GM19351 (cell line): ENCODE measurements at regions not wholly inside any gene's neighbourhood (a gene's known extent, or its start where the extent isn't known, plus 50 kb on each side); places are given as distances from the start of the nearest gene placed in this dataset.
"Not testable (repeated sequence)": the region's sequence is repeated elsewhere in the genome, so short reads cannot be mapped to it uniquely, and the experiment has no call there.

Source experiments
- ATAC-seq: cut with Tn5 transposase; IDR thresholded peaks from one replicate; pipeline ENCODE4 v1.9.1; 2021; ENCODE audit warnings: mild to moderate bottlenecking, moderate library complexity; ENCODE audit not compliant: unreplicated experiment

DNA sequence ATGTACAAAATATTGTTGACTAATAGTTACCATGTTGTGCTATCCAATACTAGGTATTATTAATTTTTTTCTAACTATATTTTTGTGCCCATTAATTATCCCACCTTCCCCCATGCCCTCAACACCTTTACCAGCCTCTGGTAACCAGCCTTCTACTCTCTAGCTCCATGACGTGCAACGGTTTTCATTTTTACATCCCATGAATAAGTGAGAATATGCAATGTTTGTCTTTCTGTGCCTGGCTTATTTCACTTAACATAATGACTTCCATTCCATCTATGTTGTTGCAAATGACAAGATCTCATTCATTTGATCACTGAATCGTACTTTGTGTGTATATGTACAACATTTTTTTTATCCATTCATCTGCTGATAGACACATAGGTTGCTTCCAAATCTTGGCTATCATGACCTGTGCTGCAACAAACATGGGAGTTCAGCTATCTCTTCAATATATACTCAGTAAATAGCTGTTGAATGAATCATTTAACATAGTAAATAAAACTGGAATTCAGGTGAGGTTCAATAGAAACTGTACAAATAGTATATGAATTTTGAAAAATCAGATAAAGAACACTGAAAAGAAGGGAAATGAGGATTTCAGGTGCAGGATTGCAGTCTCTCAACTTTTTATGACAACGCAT is 509.0 kb upstream of the MIR17HG start:
- ATAC-seq, result no peak

DNA sequence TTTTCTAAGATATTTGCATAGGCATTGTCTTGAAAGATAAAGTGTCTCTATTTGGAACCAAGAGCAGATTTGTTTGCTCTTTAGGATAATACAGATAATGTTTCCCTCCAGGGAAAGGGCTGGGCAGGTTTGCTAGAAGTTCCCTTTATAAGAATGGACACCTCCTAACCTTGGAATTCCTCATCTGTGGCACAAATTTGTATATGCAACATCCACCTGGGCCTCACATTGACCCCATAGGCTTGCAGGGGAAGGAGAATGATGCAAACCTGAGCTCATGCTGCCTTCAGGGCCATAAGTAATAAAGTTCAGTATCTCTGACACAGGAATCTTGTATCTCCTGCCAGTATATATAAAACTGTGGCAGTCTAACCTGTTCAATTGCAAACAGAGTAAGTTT is 508.4 kb upstream of the MIR17HG start:
- ATAC-seq, result no peak

DNA sequence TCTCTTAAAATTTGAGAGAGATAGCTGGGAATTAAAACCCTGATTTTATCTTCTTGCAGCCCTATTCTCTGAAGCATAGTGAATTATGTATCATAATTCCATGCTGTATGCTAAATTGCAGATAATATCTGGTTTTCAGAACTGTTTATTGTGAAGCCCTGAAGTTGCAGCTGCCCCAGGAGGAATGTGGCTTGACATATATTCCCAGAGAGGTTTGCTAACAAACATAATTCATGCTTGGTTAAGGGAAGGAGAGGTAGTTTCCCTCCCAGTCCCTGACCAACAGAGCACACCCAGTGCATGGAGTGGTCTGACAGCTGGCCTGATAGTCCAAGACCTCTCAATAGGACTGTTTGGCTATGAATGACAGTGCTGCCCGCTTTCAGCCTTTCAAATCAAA is 500.6 kb upstream of the MIR17HG start:
- no peak for ATAC-seq

DNA sequence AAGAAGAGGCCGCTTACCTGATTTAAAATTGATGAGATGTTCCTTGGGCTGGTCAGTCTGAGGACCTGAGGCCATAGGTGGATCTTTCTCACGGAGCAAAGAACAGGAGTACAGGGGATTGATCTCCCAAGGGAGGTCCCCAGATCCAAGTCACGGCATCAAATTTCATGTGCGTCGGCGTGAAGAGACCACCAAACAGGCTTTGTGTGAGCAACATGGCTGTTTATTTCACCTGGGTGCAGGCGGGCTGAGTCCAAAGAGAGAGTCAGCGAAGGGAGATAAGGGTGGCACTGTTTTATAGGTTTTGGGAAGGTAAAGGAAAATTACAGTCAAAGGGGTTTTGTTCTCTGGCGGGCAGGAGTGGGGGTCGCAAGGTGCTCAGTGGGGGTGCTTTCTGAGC is 493.8 kb upstream of the MIR17HG start:
- ATAC-seq, result not testable (repeated sequence)

DNA sequence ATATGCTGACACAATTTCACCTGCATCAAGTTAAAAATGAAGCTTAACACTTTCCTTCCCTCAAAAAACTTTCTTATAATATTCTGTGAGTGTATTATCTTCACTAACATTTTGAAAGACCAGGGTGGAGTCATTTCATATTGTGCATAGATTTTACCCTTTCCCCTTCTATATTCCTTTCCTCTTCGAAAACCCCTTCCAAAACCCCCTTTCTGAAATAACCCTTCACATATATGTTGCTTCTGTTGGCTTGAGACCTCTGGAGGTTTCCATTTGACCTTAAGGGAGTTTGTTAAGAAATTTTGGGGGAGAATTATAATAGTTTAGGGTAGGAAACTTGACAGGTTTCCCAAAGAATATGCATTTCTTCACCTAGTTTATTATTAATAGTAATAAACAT is 489.6 kb upstream of the MIR17HG start:
- ATAC-seq, result no peak

DNA sequence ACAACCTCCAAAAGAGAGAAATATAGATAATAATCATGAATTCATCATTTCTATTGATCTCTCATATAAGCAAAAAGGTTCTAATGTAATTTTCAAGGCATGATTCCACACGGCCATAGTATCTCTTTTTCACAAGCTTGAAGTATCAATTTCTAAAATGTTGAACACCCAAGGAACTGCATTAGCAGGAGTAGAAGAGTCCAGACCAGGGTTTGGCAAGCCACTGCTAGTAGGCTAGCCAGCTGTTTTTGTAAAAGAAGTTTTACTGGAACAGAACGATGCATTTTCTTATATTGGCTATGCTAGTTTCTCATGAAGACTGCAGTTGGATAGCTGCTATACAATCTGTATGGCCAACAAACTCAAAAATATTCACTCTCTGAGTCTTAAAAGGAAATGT is 481.5 kb upstream of the MIR17HG start:
- ATAC-seq, result no peak

DNA sequence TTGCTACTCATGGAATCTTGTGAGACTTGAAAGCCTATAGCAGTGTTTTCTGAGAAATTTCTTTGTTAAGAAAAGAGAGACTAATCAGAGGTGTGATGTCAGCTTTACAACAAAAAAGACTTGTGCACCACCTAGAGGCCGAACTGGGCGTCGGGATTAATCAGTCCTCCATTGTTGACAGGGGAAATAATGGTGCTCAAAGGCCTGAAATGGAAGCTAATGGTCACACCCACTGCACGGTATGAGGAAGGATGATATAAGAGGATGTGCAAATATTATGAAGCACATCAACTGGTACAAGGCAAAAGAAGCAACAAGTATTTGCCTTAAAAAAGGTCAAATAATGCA is 480.2 kb upstream of the MIR17HG start:
- peak; percentile 97 for ATAC-seq

DNA sequence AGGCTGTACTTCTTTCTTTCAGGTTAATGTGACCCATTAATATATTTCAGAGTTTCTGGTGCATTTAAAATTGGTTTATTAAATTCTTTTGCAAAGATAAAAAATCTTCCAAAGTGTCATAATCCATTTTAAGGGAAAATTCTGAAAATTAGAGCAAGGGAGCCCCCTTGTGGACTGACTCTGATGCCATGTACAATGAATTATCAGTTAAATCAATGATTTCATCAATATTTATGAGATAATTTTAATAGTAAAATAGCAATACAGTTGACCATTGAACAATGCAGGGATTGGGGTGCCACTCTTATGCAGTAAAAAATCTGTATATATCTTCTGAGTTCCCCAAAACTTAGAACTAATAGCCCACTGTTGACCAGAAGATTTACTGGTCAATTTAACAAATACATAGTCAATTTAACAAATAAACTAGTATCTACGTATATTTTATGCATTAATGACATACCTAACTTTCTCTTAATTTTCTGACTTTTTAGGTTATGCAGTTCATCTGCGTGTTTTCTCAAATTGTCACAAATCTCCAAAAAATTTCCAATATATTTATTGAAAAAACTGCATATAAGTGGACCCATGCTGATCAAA is 479.1 kb upstream of the MIR17HG start:
- no peak for ATAC-seq

DNA sequence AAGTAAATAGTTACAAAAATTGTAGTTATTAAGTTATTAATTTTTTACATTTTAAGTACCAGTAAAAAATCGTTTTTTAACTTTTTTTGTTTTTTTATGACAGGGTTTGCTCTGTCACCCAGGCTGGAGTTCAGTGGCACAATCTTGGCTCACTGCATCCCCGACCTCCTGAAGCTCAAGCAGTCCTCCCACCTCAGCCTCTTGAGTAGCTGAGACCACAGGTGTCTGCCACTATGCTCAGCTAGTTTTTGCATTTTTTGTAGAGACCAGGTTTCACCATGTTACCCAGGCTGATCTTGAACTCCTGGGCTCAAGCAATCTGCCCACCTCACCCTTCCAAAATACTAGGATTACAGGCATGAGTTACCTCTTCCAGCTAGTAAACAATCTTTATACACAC is 477.9 kb upstream of the MIR17HG start:
- no peak for ATAC-seq

DNA sequence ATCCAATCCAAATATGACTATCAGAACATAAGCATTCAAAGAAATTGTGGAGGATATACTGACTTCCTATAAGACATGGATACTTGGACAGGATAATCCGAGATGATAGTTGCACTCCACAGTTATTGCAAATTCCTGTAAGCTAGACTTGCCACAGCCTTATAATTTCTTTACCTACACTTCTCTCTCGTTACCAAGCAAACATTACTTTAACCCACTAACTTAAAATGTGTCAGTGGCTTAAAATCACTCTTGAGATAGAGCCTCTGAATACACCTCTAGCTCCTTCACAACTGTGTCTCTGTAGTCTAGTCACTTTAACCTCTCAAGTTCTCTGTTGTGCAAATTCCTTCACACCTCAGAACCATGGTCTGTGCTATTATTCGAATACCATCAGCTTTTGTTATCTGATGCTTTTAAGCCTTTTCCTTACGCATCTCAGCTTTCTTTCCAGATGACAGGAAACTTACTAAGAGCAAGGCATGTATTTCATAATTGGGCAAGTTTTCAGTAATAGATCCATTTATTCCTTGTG is 474.9 kb upstream of the MIR17HG start:
- ATAC-seq, result no peak

DNA sequence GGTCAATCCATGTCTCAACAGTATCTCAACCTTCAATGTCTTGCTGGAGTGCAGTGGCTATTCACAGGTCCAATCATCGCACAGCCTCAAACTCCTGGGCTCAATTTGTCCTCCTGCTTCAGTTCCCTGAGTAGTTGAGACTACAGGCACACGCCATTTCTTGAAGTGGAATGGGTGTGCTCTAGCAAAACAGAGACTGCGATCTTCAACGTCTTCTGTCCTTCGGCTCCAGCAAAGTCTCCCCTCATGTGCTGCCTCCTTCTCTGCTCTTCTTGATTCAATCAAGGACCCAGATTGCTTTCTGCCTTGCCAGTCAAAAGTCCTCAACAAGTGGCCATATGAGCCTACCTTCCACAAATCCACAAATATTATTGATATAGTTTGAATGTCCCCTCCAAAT is 466.7 kb upstream of the MIR17HG start:
- no peak for ATAC-seq

DNA sequence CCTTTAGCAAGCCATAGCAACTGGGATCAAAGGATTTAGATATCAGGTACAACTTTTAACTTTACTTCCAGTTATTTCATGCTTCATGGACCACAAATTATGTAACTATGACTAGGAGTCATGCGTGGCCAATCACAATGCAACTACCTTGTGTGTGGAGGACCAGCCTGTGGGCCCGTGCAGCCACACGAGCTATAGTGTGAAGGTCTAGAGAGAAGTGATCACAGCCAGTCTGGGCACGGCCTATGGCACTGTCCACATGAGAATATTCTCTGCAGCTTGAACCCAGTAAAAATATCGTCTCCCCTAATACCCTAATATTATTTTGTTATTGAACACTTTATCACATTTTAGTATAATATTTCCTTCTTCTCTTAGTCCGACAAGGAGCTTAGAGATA is 464.9 kb upstream of the MIR17HG start:
- ATAC-seq, result no peak

DNA sequence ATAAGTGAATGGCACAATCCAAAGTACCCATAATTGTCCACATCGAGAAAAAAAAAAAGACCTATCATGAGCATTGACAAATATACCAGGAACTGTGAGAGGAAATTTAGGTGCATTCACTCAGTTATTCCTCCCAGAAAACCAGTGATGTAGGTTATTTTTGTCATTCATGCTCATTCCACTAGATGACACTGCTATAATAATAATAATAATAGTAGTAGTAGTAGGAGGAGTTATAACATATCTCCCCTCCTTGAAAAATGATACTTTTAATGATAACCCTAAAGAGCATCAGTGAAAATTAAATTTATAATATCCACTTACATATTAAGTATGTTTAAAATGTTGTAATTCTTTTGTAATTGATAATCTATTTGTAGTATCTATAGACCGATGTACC is 463.9 kb upstream of the MIR17HG start:
- no peak for ATAC-seq

DNA sequence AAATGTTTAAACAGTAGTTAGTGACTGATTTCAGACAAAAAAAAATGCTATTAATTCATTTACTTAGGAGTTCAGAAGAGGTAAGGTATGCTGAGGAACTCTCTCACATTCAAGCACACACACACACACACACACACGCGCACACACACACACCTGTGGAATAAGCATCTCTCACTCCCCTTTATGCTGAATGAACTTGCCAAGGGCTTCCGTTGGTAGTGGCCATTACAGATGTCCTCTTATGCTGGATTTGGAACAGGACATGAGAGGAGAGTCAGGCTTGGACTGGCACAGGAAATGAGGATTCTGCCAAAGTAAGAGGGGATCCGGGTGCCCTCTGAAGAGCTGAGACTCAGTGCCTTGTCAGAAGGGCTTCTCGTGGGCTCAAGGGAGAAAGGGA is 463.4 kb upstream of the MIR17HG start:
- no peak for ATAC-seq

DNA sequence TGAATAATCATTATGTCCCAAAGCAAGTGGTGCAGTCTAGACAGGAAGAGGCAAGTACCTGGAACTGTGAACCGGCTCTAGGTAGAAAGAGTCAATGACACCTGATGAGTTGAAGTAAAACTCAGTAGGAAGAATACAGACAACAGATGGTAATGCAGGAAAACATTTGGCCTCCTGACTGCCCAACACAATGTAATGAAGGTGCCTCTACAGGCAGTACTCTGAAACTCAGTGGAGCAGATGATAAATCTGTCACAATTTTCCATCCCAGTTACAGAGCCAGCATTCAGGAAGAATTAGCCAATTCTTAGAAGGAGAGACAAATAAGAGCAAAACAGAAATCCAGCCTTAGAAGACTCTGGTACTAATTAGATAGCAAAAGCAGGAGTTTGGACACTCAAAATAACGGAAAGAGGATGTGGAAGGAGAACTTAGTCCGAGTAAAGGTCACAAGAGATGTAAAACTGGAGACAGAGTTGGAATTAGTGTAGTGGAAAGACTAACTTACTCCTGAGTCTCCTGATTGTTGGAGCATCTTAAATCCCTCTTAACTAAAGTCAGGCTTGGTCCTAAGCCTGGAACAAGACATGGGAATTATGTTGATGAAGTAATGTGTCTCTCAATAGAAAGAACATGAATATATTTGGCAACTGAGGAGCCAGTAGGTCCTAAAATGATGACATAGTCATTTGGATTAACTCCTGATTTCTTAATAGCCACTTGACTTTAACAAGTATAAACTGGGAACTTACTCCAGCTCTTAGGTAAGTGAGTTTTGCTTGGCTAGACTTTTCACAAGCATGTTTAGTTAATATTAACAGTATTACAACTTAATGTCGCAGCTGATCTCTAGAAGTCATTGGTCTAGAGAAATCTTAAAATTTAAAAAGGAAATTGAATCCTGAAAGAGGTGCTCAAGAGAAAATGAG is 457.3 kb upstream of the MIR17HG start:
- ATAC-seq, result no peak

DNA sequence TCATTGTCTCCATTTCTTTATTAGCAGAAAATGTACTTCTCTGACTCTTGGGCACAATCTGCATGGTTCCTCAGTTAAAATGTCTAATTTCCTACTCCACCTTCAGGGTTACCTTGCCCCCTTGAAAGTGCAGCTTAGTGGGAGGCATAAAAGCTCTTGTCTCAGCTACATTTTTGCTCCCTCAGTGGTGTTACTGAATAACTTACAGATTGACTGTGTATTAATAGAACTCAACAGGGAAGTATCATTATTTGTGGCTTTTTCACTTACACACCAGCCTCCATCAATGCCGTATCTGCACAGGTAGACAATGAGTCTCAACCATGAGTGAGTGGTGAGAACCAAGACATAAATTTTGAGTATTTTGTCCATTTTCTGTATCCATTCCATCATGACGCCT is 456.2 kb upstream of the MIR17HG start:
- ATAC-seq, result no peak

DNA sequence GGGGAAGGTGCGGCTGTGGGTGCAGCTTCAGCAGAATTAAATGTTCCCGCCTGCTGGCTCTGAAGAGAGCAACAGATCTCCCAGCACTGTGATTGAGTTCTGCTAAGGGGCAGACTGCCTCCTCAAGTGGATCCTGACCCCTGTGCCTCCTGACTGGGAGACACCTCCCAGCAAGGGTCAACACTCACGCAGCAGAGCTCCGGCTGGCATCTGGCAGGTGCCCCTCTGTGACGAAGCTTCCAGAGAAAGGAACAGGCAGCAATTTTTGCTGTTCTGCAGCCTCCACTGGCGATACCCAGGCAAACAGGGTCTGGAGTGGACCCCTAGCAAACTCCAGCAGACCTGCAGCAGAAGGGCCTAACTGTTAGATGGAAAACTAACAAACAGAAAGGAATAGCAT is 454.3 kb upstream of the MIR17HG start:
- not testable (repeated sequence) for ATAC-seq

DNA sequence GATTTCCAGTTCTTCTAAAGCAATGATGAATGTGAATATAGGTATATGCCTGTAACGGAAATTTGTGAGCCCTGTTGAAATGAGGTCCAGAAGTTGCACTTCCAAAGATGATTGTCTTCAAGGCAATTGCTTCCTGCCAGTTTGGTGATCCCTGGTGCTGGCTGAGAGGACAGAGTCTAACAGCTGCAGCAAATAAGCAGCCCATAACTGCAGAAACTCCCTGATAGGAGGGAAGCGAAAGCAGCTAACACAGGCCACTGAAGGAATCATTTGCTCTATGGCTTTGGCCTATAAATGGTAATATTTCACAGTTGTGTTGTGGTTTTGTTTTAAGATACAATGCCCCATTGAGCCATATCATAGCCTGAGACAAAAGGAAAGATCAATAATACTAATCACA is 451.5 kb upstream of the MIR17HG start:
- no peak for ATAC-seq

DNA sequence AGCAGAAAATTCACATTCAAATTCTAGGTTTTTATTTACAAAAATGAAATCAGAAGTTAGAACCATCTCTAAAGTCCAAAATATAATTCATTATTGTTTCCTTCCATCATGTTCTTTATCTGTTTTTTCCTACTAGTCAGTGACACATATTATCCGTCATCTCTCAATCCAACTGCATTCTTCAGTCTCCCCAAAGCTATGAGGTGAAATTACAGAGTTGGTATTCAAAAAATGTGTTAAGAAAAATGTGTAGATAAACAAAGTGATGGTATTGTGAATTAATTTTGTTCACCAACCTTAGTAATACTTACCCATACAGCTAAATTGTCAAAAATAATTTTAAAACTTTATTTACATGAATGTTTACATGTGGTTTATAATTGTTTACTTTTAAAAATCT is 448.7 kb upstream of the MIR17HG start:
- ATAC-seq, result no peak

DNA sequence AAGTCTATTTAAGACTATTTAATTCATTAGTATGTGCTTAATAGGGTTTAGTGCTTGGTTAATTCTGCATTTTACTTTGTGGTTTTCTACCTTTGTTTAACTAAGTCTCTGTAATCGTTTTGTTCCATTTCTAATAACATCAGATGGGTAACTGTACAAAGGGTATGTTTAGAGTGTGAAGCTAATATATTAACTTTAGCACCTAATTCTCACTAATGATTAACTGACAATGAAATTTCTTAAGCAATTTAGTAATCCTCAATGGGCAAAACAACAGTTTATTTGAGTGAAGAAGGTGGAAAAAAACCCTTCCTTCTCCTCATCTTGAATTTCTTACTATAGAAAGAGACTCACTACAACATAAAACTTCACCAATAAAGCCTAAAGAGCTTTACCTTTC is 448.1 kb upstream of the MIR17HG start:
- no peak for ATAC-seq

DNA sequence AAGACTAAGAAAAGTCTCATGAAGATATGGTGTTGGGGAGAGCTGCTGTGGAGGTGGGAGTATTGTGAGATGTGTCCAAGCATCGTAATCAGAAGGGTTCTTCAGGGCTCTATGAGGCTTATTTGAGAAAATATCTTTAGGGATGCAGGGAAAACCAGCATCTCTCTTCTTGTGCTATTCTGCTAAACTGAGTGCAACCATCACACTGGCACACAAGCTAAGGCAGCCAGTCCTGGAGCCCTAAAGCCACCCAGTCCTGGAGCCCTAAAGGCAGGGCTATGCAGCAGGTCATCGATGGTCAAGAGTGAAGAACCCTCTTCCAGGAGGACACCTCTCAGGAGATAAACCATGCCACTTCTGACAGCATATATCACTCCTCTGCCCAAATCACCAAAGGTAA is 445.2 kb upstream of the MIR17HG start:
- ATAC-seq, result no peak

DNA sequence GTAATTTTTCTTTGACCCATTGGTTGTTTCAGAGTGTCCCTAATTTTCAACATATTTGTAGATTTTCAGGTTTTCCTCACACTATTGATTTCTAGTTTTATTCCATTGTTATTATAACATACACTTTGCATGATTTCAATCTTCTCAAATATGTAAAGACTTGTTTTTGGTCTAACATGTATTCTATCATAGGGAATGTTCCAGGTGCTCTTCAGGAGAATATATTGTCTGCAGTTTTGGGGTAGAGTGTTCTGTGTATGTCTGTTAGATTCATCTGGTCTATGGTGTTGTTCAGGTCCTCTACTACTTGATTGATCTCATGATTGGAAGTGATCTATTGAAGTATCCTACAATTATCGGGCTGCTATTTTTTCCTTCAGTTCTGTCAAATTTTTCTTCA is 440.9 kb upstream of the MIR17HG start:
- ATAC-seq, result no peak
